ENCODE measurements at regions not wholly inside any gene's neighbourhood (a gene's known extent, or its start where the extent isn't known, plus 50 kb on each side); places are given as distances from the start of the nearest gene placed in this dataset.

- TF ChIP-seq CTCF (IDR thresholded peaks at IDR 0.05) (no peak), POLR2A (IDR thresholded peaks at IDR 0.05) (no peak)
These were observed 443.0 kb downstream of the COL12A1 start for GRCh38 chr6:74762841-74763240.
